Panc1 (cell line): ENCODE measurements at regions not wholly inside any gene's neighbourhood (a gene's known extent, or its start where the extent isn't known, plus 50 kb on each side); places are given as distances from the start of the nearest gene placed in this dataset.

Experiments used
- POLR2AphosphoS5 ChIP-seq: IDR thresholded peaks from 2 replicates; pipeline ENCODE4 v1.6.1; 2012; ENCODE audit warnings: mild to moderate bottlenecking, low read depth, low read length, moderate library complexity
- TF ChIP-seq, protein P1 (sequence below): fragments of 450-650 bp; IDR thresholded peaks from 2 replicates; pipeline ENCODE4 v1.5.1; 2017; ENCODE audit warnings: mild to moderate bottlenecking

DNA sequence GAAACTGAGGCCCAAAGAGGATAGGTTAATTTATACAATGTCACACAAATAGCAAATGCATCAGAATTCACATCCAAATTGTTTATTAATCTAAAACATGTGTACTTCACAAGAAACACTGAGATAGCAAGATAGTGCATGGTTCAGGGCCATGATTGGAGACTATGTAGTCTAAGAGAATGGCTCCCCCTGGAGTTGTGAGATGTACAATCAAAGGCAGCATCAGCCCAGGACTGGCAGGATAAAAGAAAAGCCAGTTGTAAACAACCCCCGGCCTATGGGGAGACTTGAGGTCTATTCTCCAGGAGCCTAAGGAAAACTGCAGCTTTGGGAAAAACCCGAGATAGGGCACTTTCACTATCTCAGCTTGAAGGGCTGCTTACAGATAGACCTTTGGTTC lies 511.0 kb downstream of the OMA1 start:
- TF ChIP-seq, protein P1, sequence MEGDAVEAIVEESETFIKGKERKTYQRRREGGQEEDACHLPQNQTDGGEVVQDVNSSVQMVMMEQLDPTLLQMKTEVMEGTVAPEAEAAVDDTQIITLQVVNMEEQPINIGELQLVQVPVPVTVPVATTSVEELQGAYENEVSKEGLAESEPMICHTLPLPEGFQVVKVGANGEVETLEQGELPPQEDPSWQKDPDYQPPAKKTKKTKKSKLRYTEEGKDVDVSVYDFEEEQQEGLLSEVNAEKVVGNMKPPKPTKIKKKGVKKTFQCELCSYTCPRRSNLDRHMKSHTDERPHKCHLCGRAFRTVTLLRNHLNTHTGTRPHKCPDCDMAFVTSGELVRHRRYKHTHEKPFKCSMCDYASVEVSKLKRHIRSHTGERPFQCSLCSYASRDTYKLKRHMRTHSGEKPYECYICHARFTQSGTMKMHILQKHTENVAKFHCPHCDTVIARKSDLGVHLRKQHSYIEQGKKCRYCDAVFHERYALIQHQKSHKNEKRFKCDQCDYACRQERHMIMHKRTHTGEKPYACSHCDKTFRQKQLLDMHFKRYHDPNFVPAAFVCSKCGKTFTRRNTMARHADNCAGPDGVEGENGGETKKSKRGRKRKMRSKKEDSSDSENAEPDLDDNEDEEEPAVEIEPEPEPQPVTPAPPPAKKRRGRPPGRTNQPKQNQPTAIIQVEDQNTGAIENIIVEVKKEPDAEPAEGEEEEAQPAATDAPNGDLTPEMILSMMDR = peak; percentile 21
- TF ChIP-seq POLR2AphosphoS5 = no peak
